HCT116 (cell line): ENCODE measurements at regions not wholly inside any gene's neighbourhood (a gene's known extent, or its start where the extent isn't known, plus 50 kb on each side); places are given as distances from the start of the nearest gene placed in this dataset.

Source experiments
- ATAC-seq: fragments of 200-7000 bp; cut with Tn5 transposase; 2 replicates; pipeline ENCODE4 v1.9.1; 2020; ENCODE audit warnings: mild to moderate bottlenecking, moderate library complexity
- BruUV-seq: library from RNA; stranded (reverse); fragments of 400-500 nt; replicated peaks from 2 replicates; lab custom pipeline; 2021; lab: Mats Ljungman, UMichigan
- CTCF ChIA-PET: fragments of 300-600 bp; sonication (Branson Sonifier 250); formaldehyde crosslinking; loops from one replicate; lab custom pipeline; 2021; ENCODE audit warnings: antibody characterized with exemption; lab: Charles Lee
- POLR2A ChIA-PET: fragments of 300-600, 350-600 bp; sonication (Branson Sonifier 250); formaldehyde crosslinking; loops from one replicate; lab custom pipeline; 2021; ENCODE audit warnings: antibody characterized with exemption; lab: Charles Lee
- RAD21 ChIA-PET, 2 experiments: fragments of 300-600 bp; sonication (Branson Sonifier 250); formaldehyde crosslinking; loops; one replicate each; lab custom pipeline; 2023; ENCODE audit warnings: low total read pairs in 2 of 2; ENCODE audit not compliant: uncharacterized antibody in 2 of 2, unreplicated experiment in 2 of 2, low non-redundant PET in 1 of 2; lab: Charles Lee
- DNase-seq: peaks from one replicate; pipeline ENCODE4 v3.0.0-alpha.2; 2010; ENCODE audit warnings: low read depth, low spot score
- H2AFZ ChIP-seq: fragments of 200-600 bp; shearing (Covaris generic), sonication (generic); 2 replicates; pipeline ENCODE4 v1.6.1; 2017; ENCODE audit warnings: low read depth, mixed run types, mixed read lengths, antibody characterized with exemption, low read length; ENCODE audit not compliant: poor library complexity, severe bottlenecking
- H3K27ac ChIP-seq: 2 replicates; pipeline ENCODE4 v1.5.1; 2012; ENCODE audit warnings: low read depth, low read length
- H3K27me3 ChIP-seq: fragments of 200-600 bp; sonication (generic); 2 replicates; pipeline ENCODE4 v1.6.1; 2016; ENCODE audit warnings: mixed run types, low read length, mixed read lengths; ENCODE audit not compliant: insufficient read depth
- H3K36me3 ChIP-seq, 2 experiments: fragments of 200-500 bp in 1 of 2; fragments of 200-600 bp in 1 of 2; sonication (Bioruptor generic) in 1 of 2; sonication (generic) in 1 of 2; 2 replicates each; pipeline versions ENCODE4 v1.5.1 to v1.6.1; 2014 to 2016; ENCODE audit warnings: low read length in 2 of 2, inconsistent platforms in 1 of 2, mixed read lengths in 1 of 2, mixed run types in 1 of 2; ENCODE audit not compliant: insufficient read depth in 2 of 2, control insufficient read depth in 1 of 2
- H3K4me1 ChIP-seq, 2 experiments: fragments of 200-600 bp in 1 of 2; sonication (generic) in 1 of 2; 2 replicates each; pipeline versions ENCODE4 v1.5.1 to v1.6.1; 2012 to 2017; ENCODE audit warnings: low read length in 2 of 2, inconsistent platforms in 1 of 2, mild to moderate bottlenecking in 1 of 2, mixed read lengths in 1 of 2, mixed run types in 1 of 2, moderate library complexity in 1 of 2; ENCODE audit not compliant: insufficient read depth in 2 of 2, control insufficient read depth in 1 of 2
- H3K4me2 ChIP-seq: fragments of 200-600 bp; sonication (generic); 2 replicates; pipeline ENCODE4 v1.6.1; 2017; ENCODE audit warnings: mixed run types, low read length, mixed read lengths
- H3K4me3 ChIP-seq, 2 experiments: fragments of 200-600 bp in 1 of 2; sonication (generic) in 1 of 2; replicated peaks in 1 of 2; 2 replicates each; pipeline ENCODE4 v1.5.1; 2011 to 2016; ENCODE audit warnings: low read length in 2 of 2, control low read depth in 1 of 2, low read depth in 1 of 2, mild to moderate bottlenecking in 1 of 2, mixed read lengths in 1 of 2, mixed run types in 1 of 2
- H3K79me2 ChIP-seq: fragments of 200-600 bp; sonication (generic); 2 replicates; pipeline ENCODE4 v1.6.1; 2017; ENCODE audit warnings: mild to moderate bottlenecking, mixed run types, low read length, moderate library complexity, mixed read lengths; ENCODE audit not compliant: insufficient read depth
- H3K9ac ChIP-seq: fragments of 200-600 bp; sonication (generic); 2 replicates; pipeline ENCODE4 v1.6.1; 2016; ENCODE audit warnings: low read length, mixed read lengths
- H3K9me2 ChIP-seq: fragments of 200-600 bp; sonication (generic), shearing (Covaris generic); 2 replicates; pipeline ENCODE4 v1.6.1; 2017; ENCODE audit warnings: mixed run types, mild to moderate bottlenecking, moderate library complexity; ENCODE audit not compliant: insufficient read depth
- H3K9me3 ChIP-seq, 2 experiments: fragments of 200-500 bp in 1 of 2; fragments of 200-600 bp in 1 of 2; sonication (Bioruptor generic) in 1 of 2; sonication (generic) in 1 of 2; 2 replicates each; pipeline ENCODE4 v1.6.1; 2014 to 2017; ENCODE audit warnings: low read length in 2 of 2, mixed read lengths in 2 of 2, inconsistent platforms in 1 of 2, low read depth in 1 of 2, mild to moderate bottlenecking in 1 of 2, mixed run types in 1 of 2, moderate library complexity in 1 of 2; ENCODE audit not compliant: control insufficient read depth in 1 of 2, insufficient read depth in 1 of 2
- H4K20me1 ChIP-seq: fragments of 200-600 bp; sonication (generic), shearing (Covaris generic); 2 replicates; pipeline ENCODE4 v1.6.1; 2017; ENCODE audit warnings: mixed run types, mild to moderate bottlenecking, moderate library complexity; ENCODE audit not compliant: insufficient read depth
- EZH2 ChIP-seq: fragments of 200-600 bp; sonication (generic); IDR thresholded peaks from 2 replicates; pipeline ENCODE4 v1.6.1; 2017; ENCODE audit warnings: antibody characterized with exemption, mixed run types
- EZH2phosphoT487 ChIP-seq: fragments of 200-600 bp; IDR thresholded peaks from 2 replicates; pipeline ENCODE4 v1.6.1; 2018; ENCODE audit warnings: antibody characterized with exemption, borderline replicate concordance
- JUND ChIP-seq: IDR thresholded peaks from 2 replicates; pipeline ENCODE4 v1.6.1; 2012
- RAD21 ChIP-seq: IDR thresholded peaks from 2 replicates; pipeline ENCODE4 v1.6.1; 2012; ENCODE audit warnings: low read depth, mild to moderate bottlenecking
- SP1 ChIP-seq: IDR thresholded peaks from 2 replicates; pipeline ENCODE4 v1.6.1; 2012; ENCODE audit warnings: low read depth
- YY1 ChIP-seq: IDR thresholded peaks from 2 replicates; pipeline ENCODE4 v1.6.1; 2011; ENCODE audit warnings: low read length, low read depth, moderate library complexity, mild to moderate bottlenecking; ENCODE audit not compliant: insufficient replicate concordance; ENCODE audit errors: extremely low read depth
- intact Hi-C: fragments of 100-400 bp; cut with micrococcal nuclease; formaldehyde crosslinking; loops from 2 replicates; pipeline ENCODE4 v1.10.0; 2022
- TF ChIP-seq, protein P1 (sequence below): IDR thresholded peaks from 2 replicates; pipeline ENCODE4 v1.6.1; 2012; ENCODE audit warnings: low read depth

DNA sequence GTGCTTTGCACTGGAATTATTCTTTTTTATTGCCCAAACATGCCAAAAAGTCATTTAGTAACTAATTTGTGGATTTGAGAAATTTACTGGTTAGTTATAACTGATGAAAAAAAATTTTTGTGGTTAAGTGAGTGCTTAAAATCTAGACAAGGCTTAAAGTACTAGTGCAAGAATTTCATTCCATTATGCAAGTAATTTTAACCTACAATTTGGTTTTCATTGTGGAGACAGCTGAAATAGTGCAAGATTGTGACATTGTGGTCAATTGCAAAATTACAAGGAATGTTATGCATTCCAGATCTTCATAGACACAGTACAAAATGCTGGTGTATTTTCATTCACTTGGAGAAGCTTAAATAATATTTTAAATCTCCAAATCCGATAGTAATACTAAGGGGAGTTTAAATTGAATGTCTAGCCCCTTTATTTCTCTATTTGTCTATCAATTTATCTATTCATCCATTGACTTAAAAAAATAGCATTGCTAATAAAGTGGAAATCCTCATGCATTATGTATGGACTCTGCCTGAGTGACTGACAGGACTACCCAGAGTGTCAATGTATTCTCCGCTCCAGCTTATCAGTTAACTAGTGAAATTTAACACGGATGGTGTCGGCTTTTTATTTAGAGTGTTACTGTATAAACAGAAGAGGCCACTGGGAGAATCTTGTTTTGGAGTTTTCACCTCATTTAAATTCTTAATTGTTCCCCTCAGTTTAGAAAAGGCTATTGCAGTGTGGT is 125.9 kb downstream of the ALX1 start:
- H3K36me3 ChIP-seq = no peaks in the 10 kb centered on the region
- H2AFZ ChIP-seq = no peak overlapping the region
- H3K9me3 ChIP-seq = no peaks in the 10 kb centered on the region
- H4K20me1 ChIP-seq = no peaks in the 10 kb centered on the region
- H3K27me3 ChIP-seq = no peaks in the 10 kb centered on the region
- no peaks in the 10 kb centered on the region for H3K4me1 ChIP-seq
- DNase-seq (no peak), ATAC-seq (no peak)
- no peak for TF ChIP-seq EZH2phosphoT487
- TF ChIP-seq EZH2 = no peak
- no peak for TF ChIP-seq RAD21
- TF ChIP-seq JUND = no peak
- TF ChIP-seq SP1 = no peak
- no peak for TF ChIP-seq YY1
- TF ChIP-seq, protein P1, sequence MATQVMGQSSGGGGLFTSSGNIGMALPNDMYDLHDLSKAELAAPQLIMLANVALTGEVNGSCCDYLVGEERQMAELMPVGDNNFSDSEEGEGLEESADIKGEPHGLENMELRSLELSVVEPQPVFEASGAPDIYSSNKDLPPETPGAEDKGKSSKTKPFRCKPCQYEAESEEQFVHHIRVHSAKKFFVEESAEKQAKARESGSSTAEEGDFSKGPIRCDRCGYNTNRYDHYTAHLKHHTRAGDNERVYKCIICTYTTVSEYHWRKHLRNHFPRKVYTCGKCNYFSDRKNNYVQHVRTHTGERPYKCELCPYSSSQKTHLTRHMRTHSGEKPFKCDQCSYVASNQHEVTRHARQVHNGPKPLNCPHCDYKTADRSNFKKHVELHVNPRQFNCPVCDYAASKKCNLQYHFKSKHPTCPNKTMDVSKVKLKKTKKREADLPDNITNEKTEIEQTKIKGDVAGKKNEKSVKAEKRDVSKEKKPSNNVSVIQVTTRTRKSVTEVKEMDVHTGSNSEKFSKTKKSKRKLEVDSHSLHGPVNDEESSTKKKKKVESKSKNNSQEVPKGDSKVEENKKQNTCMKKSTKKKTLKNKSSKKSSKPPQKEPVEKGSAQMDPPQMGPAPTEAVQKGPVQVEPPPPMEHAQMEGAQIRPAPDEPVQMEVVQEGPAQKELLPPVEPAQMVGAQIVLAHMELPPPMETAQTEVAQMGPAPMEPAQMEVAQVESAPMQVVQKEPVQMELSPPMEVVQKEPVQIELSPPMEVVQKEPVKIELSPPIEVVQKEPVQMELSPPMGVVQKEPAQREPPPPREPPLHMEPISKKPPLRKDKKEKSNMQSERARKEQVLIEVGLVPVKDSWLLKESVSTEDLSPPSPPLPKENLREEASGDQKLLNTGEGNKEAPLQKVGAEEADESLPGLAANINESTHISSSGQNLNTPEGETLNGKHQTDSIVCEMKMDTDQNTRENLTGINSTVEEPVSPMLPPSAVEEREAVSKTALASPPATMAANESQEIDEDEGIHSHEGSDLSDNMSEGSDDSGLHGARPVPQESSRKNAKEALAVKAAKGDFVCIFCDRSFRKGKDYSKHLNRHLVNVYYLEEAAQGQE = no peak
- H3K4me2 ChIP-seq = no peak overlapping the region
- H3K79me2 ChIP-seq = no peaks in the 10 kb centered on the region
- H3K9me2 ChIP-seq = no peaks in the 10 kb centered on the region
- CTCF ChIA-PET = interaction anchor here (1.2 to 1.7 kb wide), 2 partner anchors 10 to 19 kb away, joined by 4 to 7 read pairs; no protein-coding TSS in a partner anchor
- BruUV-seq = no TSS peak
- POLR2A ChIA-PET = no interaction called here
- RAD21 ChIA-PET = no interaction called here
- no peak overlapping the region for H3K27ac ChIP-seq
- intact Hi-C loops = no loop called here
- no peak overlapping the region for H3K9ac ChIP-seq
- H3K4me3 ChIP-seq = no peak overlapping the region
